ENCODE measurements at regions not wholly inside any gene's neighbourhood (a gene's known extent, or its start where the extent isn't known, plus 50 kb on each side); places are given as distances from the start of the nearest gene placed in this dataset.

- no peak overlapping the region for H3K4me3 Mint-ChIP-seq
- H3K27me3 Mint-ChIP-seq = no peaks in the 10 kb centered on the region
- no peaks in the 10 kb centered on the region for H3K4me1 Mint-ChIP-seq
- H3K9me3 Mint-ChIP-seq = no peaks in the 10 kb centered on the region
- no peak overlapping the region for H3K27ac Mint-ChIP-seq
- H3K36me3 Mint-ChIP-seq = no peaks in the 10 kb centered on the region
Measured at GRCh38 chr19:31976775-31977536, 368.5 kb upstream of the ZNF507 start.

- Mint-ChIP-seq H3K4me3 (no peak overlapping the region), H3K9me3 (no peaks in the 10 kb centered on the region), H3K36me3 (no peaks in the 10 kb centered on the region), H3K27ac (no peak overlapping the region), H3K4me1 (no peaks in the 10 kb centered on the region), H3K27me3 (no peaks in the 10 kb centered on the region)
Measured at GRCh38 chr19:31979362-31979761, 366.0 kb upstream of the ZNF507 start.

GRCh38 chr19:31979949-31980670, 365.3 kb upstream of the ZNF507 start:
- Mint-ChIP-seq H3K4me1 (no peaks in the 10 kb centered on the region), H3K27me3 (no peaks in the 10 kb centered on the region), H3K36me3 (no peaks in the 10 kb centered on the region), H3K27ac (no peak overlapping the region), H3K4me3 (no peak overlapping the region), H3K9me3 (no peaks in the 10 kb centered on the region)

GRCh38 chr19:31980796-31981195, 364.6 kb upstream of the ZNF507 start:
- Mint-ChIP-seq H3K36me3 (no peaks in the 10 kb centered on the region), H3K4me1 (no peaks in the 10 kb centered on the region), H3K9me3 (no peaks in the 10 kb centered on the region), H3K27ac (no peak overlapping the region), H3K4me3 (no peak overlapping the region), H3K27me3 (no peaks in the 10 kb centered on the region)

- Mint-ChIP-seq H3K36me3 (no peaks in the 10 kb centered on the region), H3K4me3 (no peak overlapping the region), H3K27me3 (no peaks in the 10 kb centered on the region), H3K9me3 (no peaks in the 10 kb centered on the region), H3K27ac (no peak overlapping the region), H3K4me1 (no peaks in the 10 kb centered on the region)
Measured at GRCh38 chr19:31981545-31981944, 363.9 kb upstream of the ZNF507 start.

GRCh38 chr19:31983647-31984046, 361.8 kb upstream of the ZNF507 start:
- no peak overlapping the region for H3K27ac Mint-ChIP-seq
- no peaks in the 10 kb centered on the region for H3K4me1 Mint-ChIP-seq
- H3K9me3 Mint-ChIP-seq = peaks cover 5% of the 10 kb centered on the region
- H3K27me3 Mint-ChIP-seq = peaks cover 3% of the 10 kb centered on the region
- H3K36me3 Mint-ChIP-seq = no peaks in the 10 kb centered on the region
- H3K4me3 Mint-ChIP-seq = no peak overlapping the region

GRCh38 chr19:31985001-31985605, 360.3 kb upstream of the ZNF507 start:
- no peaks in the 10 kb centered on the region for H3K36me3 Mint-ChIP-seq
- H3K9me3 Mint-ChIP-seq = peaks cover 5% of the 10 kb centered on the region
- peaks cover 3% of the 10 kb centered on the region for H3K27me3 Mint-ChIP-seq
- H3K27ac Mint-ChIP-seq = no peak overlapping the region
- no peak overlapping the region for H3K4me3 Mint-ChIP-seq
- H3K4me1 Mint-ChIP-seq = no peaks in the 10 kb centered on the region

- Mint-ChIP-seq H3K4me3 (no peak overlapping the region), H3K27ac (no peak overlapping the region), H3K36me3 (no peaks in the 10 kb centered on the region), H3K4me1 (no peaks in the 10 kb centered on the region), H3K9me3 (peaks cover 5% of the 10 kb centered on the region), H3K27me3 (peaks cover 3% of the 10 kb centered on the region)
Measured at GRCh38 chr19:31986951-31987350, 358.5 kb upstream of the ZNF507 start.

- Mint-ChIP-seq H3K4me1 (no peaks in the 10 kb centered on the region), H3K4me3 (no peak overlapping the region), H3K27ac (no peak overlapping the region), H3K27me3 (peaks cover 3% of the 10 kb centered on the region), H3K36me3 (no peaks in the 10 kb centered on the region), H3K9me3 (peaks cover 5% of the 10 kb centered on the region)
Measured at GRCh38 chr19:31988256-31988655, 357.2 kb upstream of the ZNF507 start.

- Mint-ChIP-seq H3K4me1 (no peaks in the 10 kb centered on the region), H3K9me3 (peaks cover 14% of the 10 kb centered on the region), H3K4me3 (no peak overlapping the region), H3K36me3 (no peaks in the 10 kb centered on the region), H3K27ac (no peak overlapping the region), H3K27me3 (peaks cover 2% of the 10 kb centered on the region)
Measured at GRCh38 chr19:31991984-31992655, 353.3 kb upstream of the ZNF507 start.

GRCh38 chr19:31992750-31993149, 352.7 kb upstream of the ZNF507 start:
- Mint-ChIP-seq H3K4me3 (no peak overlapping the region), H3K36me3 (no peaks in the 10 kb centered on the region), H3K4me1 (no peaks in the 10 kb centered on the region), H3K27me3 (peaks cover 4% of the 10 kb centered on the region), H3K27ac (no peak overlapping the region), H3K9me3 (peaks cover 19% of the 10 kb centered on the region)

- Mint-ChIP-seq H3K27me3 (peaks cover 3% of the 10 kb centered on the region), H3K27ac (no peak overlapping the region), H3K9me3 (peaks cover 23% of the 10 kb centered on the region), H3K36me3 (no peaks in the 10 kb centered on the region), H3K4me3 (no peak overlapping the region), H3K4me1 (no peaks in the 10 kb centered on the region)
Measured at GRCh38 chr19:31995546-31995945, 349.9 kb upstream of the ZNF507 start.

GRCh38 chr19:32010071-32010470, 335.3 kb upstream of the ZNF507 start:
- no peaks in the 10 kb centered on the region for H3K36me3 Mint-ChIP-seq
- no peak overlapping the region for H3K27ac Mint-ChIP-seq
- no peak overlapping the region for H3K4me3 Mint-ChIP-seq
- peaks cover 2% of the 10 kb centered on the region for H3K27me3 Mint-ChIP-seq
- H3K9me3 Mint-ChIP-seq = no peaks in the 10 kb centered on the region
- no peaks in the 10 kb centered on the region for H3K4me1 Mint-ChIP-seq

- Mint-ChIP-seq H3K27me3 (peaks cover 2% of the 10 kb centered on the region), H3K27ac (no peak overlapping the region), H3K36me3 (no peaks in the 10 kb centered on the region), H3K4me1 (no peaks in the 10 kb centered on the region), H3K9me3 (no peaks in the 10 kb centered on the region), H3K4me3 (no peak overlapping the region)
Measured at GRCh38 chr19:32012206-32012605, 333.2 kb upstream of the ZNF507 start.

- no peaks in the 10 kb centered on the region for H3K4me1 Mint-ChIP-seq
- no peaks in the 10 kb centered on the region for H3K9me3 Mint-ChIP-seq
- H3K27ac Mint-ChIP-seq = no peak overlapping the region
- H3K36me3 Mint-ChIP-seq = no peaks in the 10 kb centered on the region
- no peak overlapping the region for H3K4me3 Mint-ChIP-seq
- peaks cover 2% of the 10 kb centered on the region for H3K27me3 Mint-ChIP-seq
Measured at GRCh38 chr19:32012886-32013631, 332.4 kb upstream of the ZNF507 start.
